Nephron (organoid): ENCODE measurements at regions not wholly inside any gene's neighbourhood (a gene's known extent, or its start where the extent isn't known, plus 50 kb on each side); places are given as distances from the start of the nearest gene placed in this dataset.
A peak's percentile ranks its signal among the peaks of the same experiment; 100 is the strongest.

Source experiments
- H3K27ac Mint-ChIP-seq, 3 experiments: 2 replicates each; pipeline ENCODE4 v1.8.0; 2020; ENCODE audit warnings: mixed read lengths in 3 of 3, mild to moderate bottlenecking in 2 of 3, moderate library complexity in 1 of 3
- H3K27me3 Mint-ChIP-seq: 2 replicates; pipeline ENCODE4 v1.8.0; 2021; ENCODE audit warnings: low read depth, mild to moderate bottlenecking, moderate library complexity, mixed read lengths
- H3K36me3 Mint-ChIP-seq: 2 replicates; pipeline ENCODE4 v1.8.0; 2020; ENCODE audit warnings: low read depth, mixed read lengths
- H3K4me1 Mint-ChIP-seq: 2 replicates; pipeline ENCODE4 v1.8.0; 2020; ENCODE audit warnings: mixed read lengths
- H3K4me3 Mint-ChIP-seq, 3 experiments: 2 replicates each; pipeline ENCODE4 v1.8.0; 2020; ENCODE audit warnings: mild to moderate bottlenecking in 3 of 3, mixed read lengths in 3 of 3, moderate library complexity in 2 of 3
- H3K9me3 Mint-ChIP-seq: 2 replicates; pipeline ENCODE4 v1.8.0; 2020; ENCODE audit warnings: mixed read lengths
- TF ChIP-seq, protein P1 (sequence below), 3 experiments: fragments of 200-600 bp; sonication (generic); IDR thresholded peaks; one replicate each; pipeline ENCODE4 v1.5.0; 2021; ENCODE audit warnings: antibody characterized with exemption in 3 of 3; ENCODE audit not compliant: unreplicated experiment in 3 of 3

- H3K9me3 Mint-ChIP-seq = peaks cover 1% of the 10 kb centered on the region
- no peaks in the 10 kb centered on the region for H3K4me1 Mint-ChIP-seq
- H3K27ac Mint-ChIP-seq = no peak overlapping the region
- no peaks in the 10 kb centered on the region for H3K27me3 Mint-ChIP-seq
- no peaks in the 10 kb centered on the region for H3K36me3 Mint-ChIP-seq
- no peak overlapping the region for H3K4me3 Mint-ChIP-seq
- TF ChIP-seq, protein P1, sequence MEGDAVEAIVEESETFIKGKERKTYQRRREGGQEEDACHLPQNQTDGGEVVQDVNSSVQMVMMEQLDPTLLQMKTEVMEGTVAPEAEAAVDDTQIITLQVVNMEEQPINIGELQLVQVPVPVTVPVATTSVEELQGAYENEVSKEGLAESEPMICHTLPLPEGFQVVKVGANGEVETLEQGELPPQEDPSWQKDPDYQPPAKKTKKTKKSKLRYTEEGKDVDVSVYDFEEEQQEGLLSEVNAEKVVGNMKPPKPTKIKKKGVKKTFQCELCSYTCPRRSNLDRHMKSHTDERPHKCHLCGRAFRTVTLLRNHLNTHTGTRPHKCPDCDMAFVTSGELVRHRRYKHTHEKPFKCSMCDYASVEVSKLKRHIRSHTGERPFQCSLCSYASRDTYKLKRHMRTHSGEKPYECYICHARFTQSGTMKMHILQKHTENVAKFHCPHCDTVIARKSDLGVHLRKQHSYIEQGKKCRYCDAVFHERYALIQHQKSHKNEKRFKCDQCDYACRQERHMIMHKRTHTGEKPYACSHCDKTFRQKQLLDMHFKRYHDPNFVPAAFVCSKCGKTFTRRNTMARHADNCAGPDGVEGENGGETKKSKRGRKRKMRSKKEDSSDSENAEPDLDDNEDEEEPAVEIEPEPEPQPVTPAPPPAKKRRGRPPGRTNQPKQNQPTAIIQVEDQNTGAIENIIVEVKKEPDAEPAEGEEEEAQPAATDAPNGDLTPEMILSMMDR (IDR thresholded peaks at IDR 0.05; ENCODE audit: unreplicated experiment in 3 of 3) = no peak
These were observed 420.6 kb downstream of the RAB38 start for GRCh38 chr11:87754685-87755084.

DNA sequence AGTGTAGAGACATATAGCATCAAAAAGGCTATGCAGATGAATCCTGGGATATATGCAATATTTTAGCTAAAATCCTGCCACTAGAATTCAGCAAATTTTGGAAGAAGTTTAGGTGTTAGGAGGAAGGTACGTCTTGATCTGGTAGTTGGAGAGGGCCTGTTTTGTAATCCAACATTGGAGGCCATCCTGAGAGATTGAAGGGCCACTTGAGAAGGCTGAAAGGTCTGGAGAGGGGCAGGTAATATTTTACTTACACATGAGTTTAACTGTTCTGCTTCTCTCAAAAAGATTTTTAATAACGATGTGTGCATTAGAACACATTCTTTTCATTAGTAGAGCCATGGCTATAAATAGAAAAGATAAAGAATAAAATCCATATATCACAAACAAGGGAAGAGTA lies 422.1 kb downstream of the RAB38 start:
- Mint-ChIP-seq H3K9me3 (no peaks in the 10 kb centered on the region), H3K27ac (no peak overlapping the region), H3K4me1 (no peaks in the 10 kb centered on the region), H3K27me3 (no peaks in the 10 kb centered on the region), H3K4me3 (no peak overlapping the region), H3K36me3 (no peaks in the 10 kb centered on the region)
- TF ChIP-seq, protein P1 (IDR thresholded peaks at IDR 0.05; ENCODE audit: unreplicated experiment in 3 of 3) = no peak

DNA sequence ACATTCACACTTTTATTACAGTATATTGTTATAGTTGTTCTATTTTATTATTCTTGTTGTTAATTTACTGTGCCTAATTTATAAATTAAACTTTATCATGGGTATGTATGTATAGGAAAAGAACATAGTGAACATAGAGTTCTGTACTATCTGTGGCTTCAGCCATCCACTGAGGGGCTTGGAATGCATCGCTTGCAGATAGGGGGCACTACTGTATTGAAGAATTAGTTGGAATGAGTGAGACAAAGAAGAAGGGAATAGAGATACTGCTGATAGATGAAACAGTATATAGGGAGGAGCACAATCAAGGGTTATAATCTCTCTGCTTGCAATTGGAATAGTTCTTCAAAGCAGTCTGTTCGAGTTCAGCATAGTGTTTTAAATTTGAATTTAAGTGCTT lies 432.2 kb downstream of the RAB38 start:
- Mint-ChIP-seq H3K36me3 (no peaks in the 10 kb centered on the region), H3K4me1 (peaks cover 16% of the 10 kb centered on the region), H3K4me3 (no peak overlapping the region), H3K27ac (no peak overlapping the region), H3K9me3 (no peaks in the 10 kb centered on the region), H3K27me3 (no peaks in the 10 kb centered on the region)
- TF ChIP-seq, protein P1 (IDR thresholded peaks at IDR 0.05; ENCODE audit: unreplicated experiment in 3 of 3) = peak in 2 of 3 experiments; percentile 15 to 17

DNA sequence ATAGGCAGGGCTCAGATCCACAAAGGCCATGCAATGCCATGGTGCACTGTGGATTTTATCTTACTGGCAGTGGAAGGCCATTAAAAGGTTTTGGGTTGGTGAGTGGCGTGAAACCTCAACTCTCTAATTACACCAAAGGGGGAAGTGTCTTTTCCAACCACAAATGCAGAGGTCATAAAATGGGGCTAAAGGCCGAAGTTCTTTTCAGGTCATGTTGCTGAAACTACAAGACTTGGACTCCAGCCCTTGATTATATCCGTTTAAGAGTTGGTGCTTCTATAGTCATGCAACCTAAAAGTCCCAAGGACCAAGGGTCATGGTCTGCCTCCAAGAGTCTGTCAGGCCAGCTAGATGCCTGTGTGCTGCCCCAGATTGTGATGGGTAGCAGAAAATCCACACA lies 434.3 kb downstream of the RAB38 start:
- Mint-ChIP-seq H3K27me3 (no peaks in the 10 kb centered on the region), H3K36me3 (no peaks in the 10 kb centered on the region), H3K4me3 (no peak overlapping the region), H3K27ac (peak overlapping the region in 1 of 3 experiments; percentile 9), H3K4me1 (peaks cover 16% of the 10 kb centered on the region), H3K9me3 (no peaks in the 10 kb centered on the region)
- TF ChIP-seq, protein P1 (IDR thresholded peaks at IDR 0.05; ENCODE audit: unreplicated experiment in 3 of 3) = no peak

GRCh38 chr11:87740451-87740850 lies 434.8 kb downstream of the RAB38 start:
- H3K4me1 Mint-ChIP-seq = peaks cover 16% of the 10 kb centered on the region
- H3K4me3 Mint-ChIP-seq = no peak overlapping the region
- H3K9me3 Mint-ChIP-seq = no peaks in the 10 kb centered on the region
- TF ChIP-seq, protein P1 (IDR thresholded peaks at IDR 0.05; ENCODE audit: unreplicated experiment in 3 of 3) = no peak
- H3K27me3 Mint-ChIP-seq = no peaks in the 10 kb centered on the region
- H3K36me3 Mint-ChIP-seq = no peaks in the 10 kb centered on the region
- peak overlapping the region in 2 of 3 experiments; percentile 9 to 38 for H3K27ac Mint-ChIP-seq

DNA sequence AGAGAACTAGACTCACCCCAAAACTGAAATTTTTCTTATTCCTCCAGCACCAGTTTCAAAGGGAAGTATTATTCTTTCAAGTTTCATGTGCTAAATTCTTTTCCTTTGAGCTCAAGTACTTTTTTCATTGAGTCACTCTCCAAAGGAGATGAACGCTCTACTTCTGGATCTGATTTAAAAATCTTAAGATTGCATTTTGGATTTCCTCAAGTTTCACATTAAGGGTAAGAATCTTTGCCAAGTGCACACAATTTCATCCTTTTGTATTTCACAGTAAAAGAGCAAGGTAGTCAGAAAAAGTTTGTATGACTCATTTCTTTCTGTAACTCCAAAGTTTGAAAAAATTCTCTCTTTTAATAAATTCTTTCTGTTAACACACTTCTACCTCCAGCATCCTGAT lies 435.5 kb downstream of the RAB38 start:
- H3K4me3 Mint-ChIP-seq = no peak overlapping the region
- no peaks in the 10 kb centered on the region for H3K27me3 Mint-ChIP-seq
- peak overlapping the region; percentile 9 to 46 (median 19) for H3K27ac Mint-ChIP-seq
- peaks cover 16% of the 10 kb centered on the region for H3K4me1 Mint-ChIP-seq
- no peaks in the 10 kb centered on the region for H3K36me3 Mint-ChIP-seq
- TF ChIP-seq, protein P1 (IDR thresholded peaks at IDR 0.05; ENCODE audit: unreplicated experiment in 3 of 3) = no peak
- H3K9me3 Mint-ChIP-seq = no peaks in the 10 kb centered on the region
